CD4-positive, alpha-beta T cell treated with Interleukin-21 for 1 hour (primary cell): ENCODE measurements at regions not wholly inside any gene's neighbourhood (a gene's known extent, or its start where the extent isn't known, plus 50 kb on each side); places are given as distances from the start of the nearest gene placed in this dataset.
"Not testable (repeated sequence)": the region's sequence is repeated elsewhere in the genome, so short reads cannot be mapped to it uniquely, and the experiment has no call there.

ENCODE experiments used
- DNase-seq: peaks from one replicate; pipeline ENCODE4 v3.0.0-alpha.2; 2020

- no peak for DNase-seq
Observed at GRCh38 chr2:3114406-3115185, 263.0 kb downstream of the EIPR1 start.

- DNase-seq: no peak
Observed at GRCh38 chr2:3113769-3114168, 263.8 kb downstream of the EIPR1 start.

- DNase-seq: no peak
Observed at GRCh38 chr2:3113122-3113521, 264.5 kb downstream of the EIPR1 start.

- DNase-seq: no peak
Observed at GRCh38 chr2:3112553-3112952, 265.1 kb downstream of the EIPR1 start.

GRCh38 chr2:3112131-3112530 is 265.5 kb downstream of the EIPR1 start:
- DNase-seq: no peak

GRCh38 chr2:3110994-3111666 is 266.5 kb downstream of the EIPR1 start:
- DNase-seq: no peak

GRCh38 chr2:3110555-3110954 is 267.1 kb downstream of the EIPR1 start:
- no peak for DNase-seq

GRCh38 chr2:3108710-3109702 is 268.6 kb downstream of the EIPR1 start:
- DNase-seq: no peak

GRCh38 chr2:3108105-3108504 is 269.5 kb downstream of the EIPR1 start:
- no peak for DNase-seq

GRCh38 chr2:3107567-3107966 is 270.1 kb downstream of the EIPR1 start:
- DNase-seq: no peak

- no peak for DNase-seq
Observed at GRCh38 chr2:3105814-3106569, 271.6 kb downstream of the EIPR1 start.

GRCh38 chr2:3104958-3105813 is 272.4 kb downstream of the EIPR1 start:
- not testable (repeated sequence) for DNase-seq

- no peak for DNase-seq
Observed at GRCh38 chr2:3104261-3104660, 273.4 kb downstream of the EIPR1 start.

GRCh38 chr2:3102922-3103569 is 274.6 kb downstream of the EIPR1 start:
- no peak for DNase-seq

- no peak for DNase-seq
Observed at GRCh38 chr2:3102081-3102921, 275.3 kb downstream of the EIPR1 start.

GRCh38 chr2:3101016-3101942 is 276.3 kb downstream of the EIPR1 start:
- no peak for DNase-seq

GRCh38 chr2:3100386-3100785 is 277.2 kb downstream of the EIPR1 start:
- no peak for DNase-seq

- DNase-seq: no peak
Observed at GRCh38 chr2:3099860-3100234, 277.8 kb downstream of the EIPR1 start.
